Activated CD8-positive, alpha-beta T cell treated with anti-CD3 and anti-CD28 coated beads, Interleukin-2, amount 10 ng/mL, durations not matched to agents 7 days and 5 days (primary cell): ENCODE measurements at regions not wholly inside any gene's neighbourhood (a gene's known extent, or its start where the extent isn't known, plus 50 kb on each side); places are given as distances from the start of the nearest gene placed in this dataset.

Experiments used
- ATAC-seq: fragments of 150-1000 bp; cut with Tn5 transposase; one replicate; pipeline ENCODE4 v1.10.0; 2021; ENCODE audit warnings: moderate library complexity
- CTCF ChIA-PET: fragments of 350-600 bp; sonication (Branson Sonifier 250); formaldehyde crosslinking; loops from one replicate; lab custom pipeline; 2021; ENCODE audit warnings: antibody characterized with exemption; lab: Charles Lee
- POLR2A ChIA-PET: fragments of 350-600 bp; sonication (Branson Sonifier 250); formaldehyde crosslinking; loops from one replicate; lab custom pipeline; 2021; ENCODE audit warnings: antibody characterized with exemption; lab: Charles Lee
- DNase-seq: peaks from one replicate; pipeline ENCODE4 v3.0.0-alpha.2; 2020
- H3K27ac Mint-ChIP-seq: one replicate; pipeline ENCODE4 v1.8.0; 2021; ENCODE audit warnings: mild to moderate bottlenecking, mixed read lengths
- H3K27me3 Mint-ChIP-seq: one replicate; pipeline ENCODE4 v1.8.0; 2021; ENCODE audit warnings: low read depth, mixed read lengths
- H3K36me3 Mint-ChIP-seq: one replicate; pipeline ENCODE4 v1.8.0; 2021; ENCODE audit warnings: low read depth, mixed read lengths
- H3K4me1 Mint-ChIP-seq: one replicate; pipeline ENCODE4 v1.8.0; 2021; ENCODE audit warnings: low read depth, mixed read lengths
- H3K4me3 Mint-ChIP-seq: one replicate; pipeline ENCODE4 v1.8.0; 2021; ENCODE audit warnings: mild to moderate bottlenecking, mixed read lengths
- H3K9me3 Mint-ChIP-seq: one replicate; pipeline ENCODE4 v1.8.0; 2022; ENCODE audit warnings: mixed read lengths; ENCODE audit not compliant: insufficient read depth

- DNase-seq (no peak), ATAC-seq (no peak)
- POLR2A ChIA-PET, result no interaction called here
- Mint-ChIP-seq H3K27ac (no peak overlapping the region), H3K36me3 (no peaks in the 10 kb centered on the region), H3K9me3 (peaks cover 24% of the 10 kb centered on the region), H3K4me1 (no peaks in the 10 kb centered on the region), H3K4me3 (no peak overlapping the region), H3K27me3 (no peaks in the 10 kb centered on the region)
- CTCF ChIA-PET, result no interaction called here
Observed at GRCh38 chr2:103552775-103553174, 790.9 kb downstream of the TMEM182 start.

GRCh38 chr2:103594823-103595222, 833.0 kb downstream of the TMEM182 start:
- no peaks in the 10 kb centered on the region for H3K4me1 Mint-ChIP-seq
- DNase-seq (no peak), ATAC-seq (no peak)
- no peak overlapping the region for H3K4me3 Mint-ChIP-seq
- POLR2A ChIA-PET, result no interaction called here
- H3K36me3 Mint-ChIP-seq, result no peaks in the 10 kb centered on the region
- no peak overlapping the region for H3K27ac Mint-ChIP-seq
- no peaks in the 10 kb centered on the region for H3K27me3 Mint-ChIP-seq
- CTCF ChIA-PET, result no interaction called here
- H3K9me3 Mint-ChIP-seq, result peaks cover 6% of the 10 kb centered on the region

- no peak overlapping the region for H3K4me3 Mint-ChIP-seq
- no peaks in the 10 kb centered on the region for H3K36me3 Mint-ChIP-seq
- no peak for DNase-seq
- CTCF ChIA-PET, result no interaction called here
- ATAC-seq, result no peak
- no peak overlapping the region for H3K27ac Mint-ChIP-seq
- H3K27me3 Mint-ChIP-seq, result no peaks in the 10 kb centered on the region
- POLR2A ChIA-PET, result interaction anchor here (0.6 kb wide), 1 partner anchor 502 kb away, joined by 6 read pairs; no protein-coding TSS in a partner anchor
- H3K9me3 Mint-ChIP-seq, result peaks cover 14% of the 10 kb centered on the region
- H3K4me1 Mint-ChIP-seq, result no peaks in the 10 kb centered on the region
Observed at GRCh38 chr2:103605071-103605780, 843.4 kb downstream of the TMEM182 start.

- Mint-ChIP-seq H3K27me3 (no peaks in the 10 kb centered on the region), H3K9me3 (peaks cover 22% of the 10 kb centered on the region), H3K4me3 (no peak overlapping the region), H3K4me1 (no peaks in the 10 kb centered on the region), H3K27ac (no peak overlapping the region), H3K36me3 (no peaks in the 10 kb centered on the region)
- no peak for DNase-seq
- ATAC-seq, result no peak
- CTCF ChIA-PET, result no interaction called here
- POLR2A ChIA-PET, result no interaction called here
Observed at GRCh38 chr2:103615611-103616105, 853.8 kb downstream of the TMEM182 start.

GRCh38 chr2:103616891-103617290, 855.1 kb downstream of the TMEM182 start:
- Mint-ChIP-seq H3K4me1 (no peaks in the 10 kb centered on the region), H3K27ac (no peak overlapping the region), H3K36me3 (no peaks in the 10 kb centered on the region), H3K27me3 (no peaks in the 10 kb centered on the region), H3K4me3 (no peak overlapping the region), H3K9me3 (peaks cover 22% of the 10 kb centered on the region)
- CTCF ChIA-PET, result no interaction called here
- DNase-seq (no peak), ATAC-seq (no peak)
- POLR2A ChIA-PET, result no interaction called here

- CTCF ChIA-PET, result no interaction called here
Observed at GRCh38 chr2:103618112-103618511, 856.3 kb downstream of the TMEM182 start.

GRCh38 chr2:103627301-103627700, 865.5 kb downstream of the TMEM182 start:
- Mint-ChIP-seq H3K4me3 (no peak overlapping the region), H3K4me1 (no peaks in the 10 kb centered on the region), H3K27ac (no peak overlapping the region), H3K27me3 (no peaks in the 10 kb centered on the region), H3K9me3 (peaks cover 7% of the 10 kb centered on the region), H3K36me3 (no peaks in the 10 kb centered on the region)
- no peak for DNase-seq
- ChIA-PET CTCF (no interaction called here), POLR2A (no interaction called here)
- no peak for ATAC-seq

More at GRCh38 chr2:103618112-103618511, 856.3 kb downstream of the TMEM182 start:
- DNase-seq (no peak), ATAC-seq (no peak)
- no peaks in the 10 kb centered on the region for H3K4me1 Mint-ChIP-seq
- H3K9me3 Mint-ChIP-seq, result peaks cover 26% of the 10 kb centered on the region
- POLR2A ChIA-PET, result no interaction called here
- no peaks in the 10 kb centered on the region for H3K27me3 Mint-ChIP-seq
- H3K4me3 Mint-ChIP-seq, result no peak overlapping the region
- no peak overlapping the region for H3K27ac Mint-ChIP-seq
- H3K36me3 Mint-ChIP-seq, result no peaks in the 10 kb centered on the region

GRCh38 chr2:103638978-103639377, 877.1 kb downstream of the TMEM182 start:
- Mint-ChIP-seq H3K27me3 (no peaks in the 10 kb centered on the region), H3K4me3 (no peak overlapping the region), H3K9me3 (peaks cover 11% of the 10 kb centered on the region), H3K27ac (no peak overlapping the region), H3K4me1 (no peaks in the 10 kb centered on the region), H3K36me3 (no peaks in the 10 kb centered on the region)
- no peak for DNase-seq
- no peak for ATAC-seq
- ChIA-PET POLR2A (no interaction called here), CTCF (no interaction called here)

GRCh38 chr2:103656558-103656957, 894.7 kb downstream of the TMEM182 start:
- peaks cover 4% of the 10 kb centered on the region for H3K9me3 Mint-ChIP-seq
- ChIA-PET POLR2A (no interaction called here), CTCF (no interaction called here)
- no peaks in the 10 kb centered on the region for H3K36me3 Mint-ChIP-seq
- no peak overlapping the region for H3K27ac Mint-ChIP-seq
- H3K4me1 Mint-ChIP-seq, result no peaks in the 10 kb centered on the region
- ATAC-seq (no peak), DNase-seq (no peak)
- H3K27me3 Mint-ChIP-seq, result no peaks in the 10 kb centered on the region
- H3K4me3 Mint-ChIP-seq, result no peak overlapping the region

GRCh38 chr2:103660519-103660918, 898.7 kb downstream of the TMEM182 start:
- no peaks in the 10 kb centered on the region for H3K36me3 Mint-ChIP-seq
- no peaks in the 10 kb centered on the region for H3K4me1 Mint-ChIP-seq
- no peak overlapping the region for H3K27ac Mint-ChIP-seq
- H3K27me3 Mint-ChIP-seq, result no peaks in the 10 kb centered on the region
- no peak overlapping the region for H3K4me3 Mint-ChIP-seq
- no peaks in the 10 kb centered on the region for H3K9me3 Mint-ChIP-seq
- ATAC-seq (no peak), DNase-seq (no peak)
- ChIA-PET POLR2A (no interaction called here), CTCF (no interaction called here)

- Mint-ChIP-seq H3K4me3 (no peak overlapping the region), H3K27me3 (no peaks in the 10 kb centered on the region), H3K27ac (no peak overlapping the region), H3K36me3 (no peaks in the 10 kb centered on the region), H3K4me1 (no peaks in the 10 kb centered on the region), H3K9me3 (no peaks in the 10 kb centered on the region)
- POLR2A ChIA-PET, result no interaction called here
- ATAC-seq (no peak), DNase-seq (no peak)
- CTCF ChIA-PET, result no interaction called here
Observed at GRCh38 chr2:103660947-103661346, 899.1 kb downstream of the TMEM182 start.

GRCh38 chr2:103664690-103665089, 902.9 kb downstream of the TMEM182 start:
- Mint-ChIP-seq H3K9me3 (no peaks in the 10 kb centered on the region), H3K36me3 (no peaks in the 10 kb centered on the region), H3K27ac (no peak overlapping the region), H3K4me3 (no peak overlapping the region), H3K4me1 (no peaks in the 10 kb centered on the region), H3K27me3 (no peaks in the 10 kb centered on the region)
- ATAC-seq (no peak), DNase-seq (no peak)
- ChIA-PET POLR2A (no interaction called here), CTCF (no interaction called here)
